SH-SY5Y (cell line): ENCODE measurements at regions not wholly inside any gene's neighbourhood (a gene's known extent, or its start where the extent isn't known, plus 50 kb on each side); places are given as distances from the start of the nearest gene placed in this dataset.

Experiments used
- GATA2 ChIP-seq: IDR thresholded peaks from 2 replicates; pipeline ENCODE4 v1.6.1; 2011; ENCODE audit warnings: mild to moderate bottlenecking, low read depth, low read length
- GATA3 ChIP-seq: IDR thresholded peaks from 2 replicates; pipeline ENCODE4 v1.6.1; 2011; ENCODE audit warnings: low read depth, mild to moderate bottlenecking, low read length, moderate library complexity

GRCh38 chr5:167752936-167753335 is 538.5 kb upstream of the WWC1 start:
- no peak for TF ChIP-seq GATA3
- no peak for TF ChIP-seq GATA2
